ENCODE measurements at regions not wholly inside any gene's neighbourhood (a gene's known extent, or its start where the extent isn't known, plus 50 kb on each side); places are given as distances from the start of the nearest gene placed in this dataset.

GRCh38 chrX:40169193-40170101 is 71.7 kb upstream of the BCOR start (continued):
- no peak for TF ChIP-seq ZNF446 (CRISPR knock-in tag; IDR thresholded peaks at IDR 0.05)
- no peak; the same call in 1 of the 2 replicates for TF ChIP-seq ZNF609 (CRISPR knock-in tag; IDR thresholded peaks at IDR 0.05; ENCODE audit: borderline replicate concordance)
- TF ChIP-seq ZNF275 (CRISPR knock-in tag; IDR thresholded peaks at IDR 0.05; ENCODE audit: borderline replicate concordance): no peak
- TF ChIP-seq NFKBIZ (CRISPR knock-in tag; IDR thresholded peaks at IDR 0.05): no peak
- no peak for TF ChIP-seq ZNF660 (CRISPR knock-in tag; IDR thresholded peaks at IDR 0.05; ENCODE audit: borderline replicate concordance, low read depth)
- no peak for TF ChIP-seq ZBED4 (CRISPR knock-in tag; IDR thresholded peaks at IDR 0.05; ENCODE audit: borderline replicate concordance)
- no peak for TF ChIP-seq ZNF124 (CRISPR knock-in tag; IDR thresholded peaks at IDR 0.05)
- no peak for TF ChIP-seq ESRRA (CRISPR knock-in tag; IDR thresholded peaks at IDR 0.05; ENCODE audit: low read depth)
- TF ChIP-seq NCOA5 (CRISPR knock-in tag; IDR thresholded peaks at IDR 0.05): no peak
- TF ChIP-seq ZNF883 (CRISPR knock-in tag; IDR thresholded peaks at IDR 0.05; ENCODE audit: not compliant biosample characterization): no peak
- TF ChIP-seq ZSCAN20 (CRISPR knock-in tag; IDR thresholded peaks at IDR 0.05; ENCODE audit: borderline replicate concordance): no peak
- TF ChIP-seq TGIF2 (CRISPR knock-in tag; IDR thresholded peaks at IDR 0.05): no peak
- TF ChIP-seq HIC2 (CRISPR knock-in tag; IDR thresholded peaks at IDR 0.05; ENCODE audit: low read depth): no peak
- 0 out of 2 replicates have a peak, but pooled peaks have one; percentile 26 for TF ChIP-seq RXRA (CRISPR knock-in tag; IDR thresholded peaks at IDR 0.05)
- TF ChIP-seq ZNF75D (CRISPR knock-in tag; IDR thresholded peaks at IDR 0.05; ENCODE audit: borderline replicate concordance): no peak
- peak; percentile 60 for TF ChIP-seq PHF21A (CRISPR knock-in tag; IDR thresholded peaks at IDR 0.05)
- no peak for TF ChIP-seq ELF1 (CRISPR knock-in tag; IDR thresholded peaks at IDR 0.05)

Data from HepG2 (cell line).